CD8-positive, alpha-beta memory T cell (primary cell): ENCODE measurements at regions not wholly inside any gene's neighbourhood (a gene's known extent, or its start where the extent isn't known, plus 50 kb on each side); places are given as distances from the start of the nearest gene placed in this dataset.
"Not testable (repeated sequence)": the region's sequence is repeated elsewhere in the genome, so short reads cannot be mapped to it uniquely, and the experiment has no call there.

Experiments used
- CTCF ChIA-PET: fragments of 350-600 bp; sonication (Branson Sonifier 250); formaldehyde crosslinking; loops from one replicate; lab custom pipeline; 2021; ENCODE audit warnings: antibody characterized with exemption; lab: Charles Lee
- POLR2A ChIA-PET: fragments of 350-600 bp; sonication (Branson Sonifier 250); formaldehyde crosslinking; loops from one replicate; lab custom pipeline; 2021; ENCODE audit warnings: antibody characterized with exemption; lab: Charles Lee
- DNase-seq, 5 donors: peaks; one replicate each; pipeline versions ENCODE4 v3.0.0 to v3.0.0-alpha.2; 2020 to 2022; ENCODE audit warnings: mixed read lengths in 1 of 5
- H3K27ac ChIP-seq: one replicate; pipeline ENCODE4 v1.7.0; 2013; ENCODE audit warnings: low read depth, mild to moderate bottlenecking, low read length, moderate library complexity
- H3K27me3 ChIP-seq: 2 replicates; pipeline ENCODE4 v1.7.0; 2013; ENCODE audit warnings: low read length, mild to moderate bottlenecking; ENCODE audit not compliant: insufficient read depth, poor library complexity, severe bottlenecking
- H3K36me3 ChIP-seq: 2 replicates; pipeline ENCODE4 v1.7.0; 2013; ENCODE audit warnings: mild to moderate bottlenecking, low read length, moderate library complexity; ENCODE audit not compliant: insufficient read depth
- H3K4me1 ChIP-seq: 2 replicates; pipeline ENCODE4 v1.7.0; 2013; ENCODE audit warnings: mild to moderate bottlenecking, low read length, moderate library complexity; ENCODE audit not compliant: insufficient read depth
- H3K4me3 ChIP-seq: 2 replicates; pipeline ENCODE4 v1.7.0; 2013; ENCODE audit warnings: mild to moderate bottlenecking, low read length
- H3K9me3 ChIP-seq: 2 replicates; pipeline ENCODE4 v1.7.0; 2013; ENCODE audit warnings: mild to moderate bottlenecking, low read length
- H3K27ac Mint-ChIP-seq, 8 donors: one replicate each; pipeline ENCODE4 v1.8.0; 2020 to 2021; ENCODE audit warnings: mixed read lengths in 8 of 8, mild to moderate bottlenecking in 6 of 8, inconsistent platforms in 3 of 8, moderate library complexity in 3 of 8
- H3K27me3 Mint-ChIP-seq, 2 donors: one replicate each; pipeline ENCODE4 v1.8.0; 2020 to 2021; ENCODE audit warnings: mixed read lengths in 2 of 2, mild to moderate bottlenecking in 1 of 2, moderate library complexity in 1 of 2
- H3K36me3 Mint-ChIP-seq, 3 donors: one replicate each; pipeline ENCODE4 v1.8.0; 2020 to 2021; ENCODE audit warnings: mixed read lengths in 3 of 3, inconsistent platforms in 1 of 3, mild to moderate bottlenecking in 1 of 3
- H3K4me1 Mint-ChIP-seq, 3 donors: one replicate each; pipeline ENCODE4 v1.8.0; 2020 to 2021; ENCODE audit warnings: mixed read lengths in 3 of 3, inconsistent platforms in 1 of 3, mild to moderate bottlenecking in 1 of 3
- H3K4me3 Mint-ChIP-seq, 7 donors: one replicate each; pipeline ENCODE4 v1.8.0; 2020 to 2021; ENCODE audit warnings: mixed read lengths in 7 of 7, mild to moderate bottlenecking in 6 of 7, moderate library complexity in 4 of 7, inconsistent platforms in 2 of 7
- H3K9me3 Mint-ChIP-seq, 5 donors: one replicate each; pipeline ENCODE4 v1.8.0; 2020 to 2022; ENCODE audit warnings: mixed read lengths in 5 of 5, mild to moderate bottlenecking in 3 of 5, moderate library complexity in 2 of 5, inconsistent platforms in 1 of 5

DNA sequence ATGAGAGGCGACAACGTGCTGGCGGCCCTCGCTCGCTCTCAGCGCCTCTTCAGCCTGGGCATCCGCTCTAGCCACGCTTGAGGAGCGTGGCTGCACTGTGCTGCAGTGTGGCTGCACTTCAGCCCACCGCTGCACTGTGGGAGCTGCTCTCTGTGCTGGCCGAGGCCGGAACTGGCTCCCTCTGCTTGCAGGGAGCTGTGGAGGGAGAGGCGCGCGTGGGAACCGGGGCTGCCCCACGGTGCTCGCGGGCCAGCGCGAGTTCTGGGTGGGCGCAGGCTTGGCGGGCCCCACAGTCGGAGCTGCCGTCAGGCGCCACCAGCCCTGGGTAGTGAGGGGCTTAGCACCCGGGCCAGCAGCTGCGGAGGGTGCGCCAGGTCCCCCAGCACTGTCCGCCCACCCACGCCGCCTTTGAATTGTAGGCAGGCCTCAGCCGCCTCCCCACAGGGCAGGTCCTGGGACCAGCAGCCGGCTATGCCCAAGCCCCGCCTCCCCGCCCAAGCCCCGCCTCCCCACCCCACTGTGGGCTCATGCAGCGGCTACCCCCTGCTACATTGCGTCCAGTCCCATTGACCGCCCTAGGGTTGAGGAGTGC, 974.2 kb downstream of the FSCB start:
- H3K27me3 ChIP-seq = no peaks in the 10 kb centered on the region
- no peaks in the 10 kb centered on the region for H3K36me3 ChIP-seq
- no peaks in the 10 kb centered on the region for H3K27me3 Mint-ChIP-seq
- no peak for DNase-seq
- peaks cover 9 to 27% (median 16%) of the 10 kb centered on the region in 5 donors for H3K9me3 Mint-ChIP-seq
- H3K4me3 ChIP-seq = no peak overlapping the region
- H3K27ac Mint-ChIP-seq = no peak overlapping the region
- H3K9me3 ChIP-seq = no peaks in the 10 kb centered on the region
- H3K4me1 Mint-ChIP-seq = no peaks in the 10 kb centered on the region
- H3K36me3 Mint-ChIP-seq = no peaks in the 10 kb centered on the region
- H3K27ac ChIP-seq = no peak overlapping the region
- H3K4me3 Mint-ChIP-seq = no peak overlapping the region
- POLR2A ChIA-PET = no interaction called here
- no peaks in the 10 kb centered on the region for H3K4me1 ChIP-seq
- CTCF ChIA-PET = no interaction called here

DNA sequence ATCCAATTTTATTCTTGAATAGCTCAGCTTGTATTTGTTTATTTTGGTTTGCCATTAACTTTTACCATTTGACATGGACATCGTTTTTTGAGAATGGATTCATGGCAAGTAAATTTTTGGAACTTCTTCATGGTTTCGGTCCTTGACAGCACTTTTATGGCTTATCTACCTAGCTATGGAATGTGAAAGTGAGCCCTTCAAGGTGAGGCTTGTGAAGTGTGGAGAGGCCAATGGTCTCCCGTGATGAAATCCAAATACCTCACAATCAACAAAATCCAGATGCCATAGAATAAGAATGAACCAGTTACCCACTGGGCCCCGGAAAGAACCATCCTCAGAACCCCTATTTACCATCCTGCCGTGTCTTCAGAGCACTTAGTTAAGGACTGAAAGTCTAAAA, 978.8 kb downstream of the FSCB start:
- no peaks in the 10 kb centered on the region for H3K36me3 ChIP-seq
- Mint-ChIP-seq H3K4me1 (no peaks in the 10 kb centered on the region), H3K9me3 (peaks cover 2 to 15% (median 5%) of the 10 kb centered on the region in 5 donors), H3K27me3 (no peaks in the 10 kb centered on the region), H3K27ac (no peak overlapping the region), H3K4me3 (no peak overlapping the region), H3K36me3 (no peaks in the 10 kb centered on the region)
- ChIA-PET POLR2A (no interaction called here), CTCF (no interaction called here)
- no peaks in the 10 kb centered on the region for H3K4me1 ChIP-seq
- DNase-seq = no peak
- H3K27ac ChIP-seq = no peak overlapping the region
- no peak overlapping the region for H3K4me3 ChIP-seq
- H3K27me3 ChIP-seq = no peaks in the 10 kb centered on the region
- H3K9me3 ChIP-seq = no peaks in the 10 kb centered on the region

DNA sequence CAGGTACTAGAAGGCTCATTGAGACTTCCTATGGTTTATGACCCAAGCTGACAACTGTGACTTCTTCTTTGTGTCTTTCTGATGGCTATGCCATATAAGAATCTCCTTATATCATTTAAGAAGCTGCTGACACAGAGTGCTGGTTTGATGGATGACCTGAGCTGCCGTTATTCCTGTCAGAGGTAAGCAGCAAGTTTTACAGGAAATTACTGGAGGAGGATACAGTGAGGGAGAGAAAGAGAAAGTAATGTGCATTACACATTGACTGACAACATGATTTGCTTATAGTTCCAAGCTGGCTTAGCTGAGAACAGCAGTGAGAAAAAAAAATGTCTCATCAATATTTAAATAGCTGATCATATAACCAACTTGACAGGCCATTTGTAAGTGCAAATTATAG, 981.4 kb downstream of the FSCB start:
- H3K9me3 Mint-ChIP-seq = peaks cover 2 to 12% (median 3%) of the 10 kb centered on the region in 5 donors
- no peaks in the 10 kb centered on the region for H3K36me3 Mint-ChIP-seq
- H3K27me3 Mint-ChIP-seq = no peaks in the 10 kb centered on the region
- no peaks in the 10 kb centered on the region for H3K9me3 ChIP-seq
- H3K4me3 ChIP-seq = no peak overlapping the region
- no peaks in the 10 kb centered on the region for H3K4me1 ChIP-seq
- POLR2A ChIA-PET = no interaction called here
- H3K27ac Mint-ChIP-seq = no peak overlapping the region
- CTCF ChIA-PET = no interaction called here
- DNase-seq = no peak
- no peak overlapping the region for H3K27ac ChIP-seq
- no peaks in the 10 kb centered on the region for H3K27me3 ChIP-seq
- no peaks in the 10 kb centered on the region for H3K4me1 Mint-ChIP-seq
- H3K4me3 Mint-ChIP-seq = no peak overlapping the region
- H3K36me3 ChIP-seq = no peaks in the 10 kb centered on the region

DNA sequence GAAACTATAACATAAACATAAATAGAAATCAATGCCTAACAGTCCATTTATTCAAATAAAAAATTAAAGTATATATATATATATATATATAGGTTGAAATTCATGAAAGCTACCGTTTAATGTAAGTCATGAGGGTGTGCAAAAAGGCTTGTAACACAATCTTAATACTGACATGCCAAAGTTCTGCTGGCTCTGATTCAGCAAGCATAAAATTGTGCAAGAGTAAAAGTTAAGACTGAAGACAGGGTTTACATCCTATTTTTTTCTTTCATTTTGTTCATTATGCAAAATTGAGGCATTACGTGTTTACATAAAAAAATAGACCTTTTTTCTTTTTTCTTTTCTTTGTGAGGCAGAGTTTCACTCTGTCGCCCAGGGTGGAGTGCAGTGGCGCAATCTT, 984.2 kb downstream of the FSCB start:
- Histone ChIP-seq H3K4me3 (no peak overlapping the region), H3K4me1 (no peaks in the 10 kb centered on the region), H3K27ac (no peak overlapping the region), H3K27me3 (no peaks in the 10 kb centered on the region), H3K9me3 (peaks cover 4% of the 10 kb centered on the region), H3K36me3 (no peaks in the 10 kb centered on the region)
- ChIA-PET CTCF (no interaction called here), POLR2A (no interaction called here)
- no peaks in the 10 kb centered on the region for H3K27me3 Mint-ChIP-seq
- no peak for DNase-seq
- no peak overlapping the region for H3K27ac Mint-ChIP-seq
- no peaks in the 10 kb centered on the region for H3K36me3 Mint-ChIP-seq
- H3K9me3 Mint-ChIP-seq = peaks cover 5 to 24% (median 11%) of the 10 kb centered on the region in 5 donors
- no peak overlapping the region for H3K4me3 Mint-ChIP-seq
- no peaks in the 10 kb centered on the region for H3K4me1 Mint-ChIP-seq

DNA sequence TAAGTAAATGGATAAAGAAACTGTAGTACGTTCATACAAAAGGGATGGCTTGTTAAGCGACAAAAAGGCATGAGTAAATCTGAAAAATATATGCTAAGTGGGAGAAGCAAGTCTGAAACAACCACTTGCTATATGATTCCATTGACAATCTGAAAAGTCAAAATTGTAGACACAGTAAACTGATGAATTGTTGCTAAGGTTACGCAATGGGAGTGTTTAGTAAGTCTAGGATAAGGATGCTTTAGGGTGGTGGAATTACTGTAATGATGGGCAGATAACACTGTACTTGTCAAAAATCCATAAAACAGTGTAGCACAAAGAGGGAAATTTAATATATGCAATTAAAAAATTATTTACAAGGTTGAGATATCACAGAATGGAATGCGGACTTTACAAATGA, 984.9 kb downstream of the FSCB start:
- Histone ChIP-seq H3K4me3 (no peak overlapping the region), H3K27me3 (no peaks in the 10 kb centered on the region), H3K9me3 (peaks cover 4% of the 10 kb centered on the region), H3K27ac (no peak overlapping the region), H3K36me3 (no peaks in the 10 kb centered on the region), H3K4me1 (no peaks in the 10 kb centered on the region)
- Mint-ChIP-seq H3K4me1 (no peaks in the 10 kb centered on the region), H3K9me3 (peaks cover 6 to 30% (median 11%) of the 10 kb centered on the region in 5 donors), H3K27me3 (no peaks in the 10 kb centered on the region), H3K36me3 (no peaks in the 10 kb centered on the region), H3K4me3 (no peak overlapping the region), H3K27ac (no peak overlapping the region)
- POLR2A ChIA-PET = no interaction called here
- CTCF ChIA-PET = no interaction called here
- no peak for DNase-seq

DNA sequence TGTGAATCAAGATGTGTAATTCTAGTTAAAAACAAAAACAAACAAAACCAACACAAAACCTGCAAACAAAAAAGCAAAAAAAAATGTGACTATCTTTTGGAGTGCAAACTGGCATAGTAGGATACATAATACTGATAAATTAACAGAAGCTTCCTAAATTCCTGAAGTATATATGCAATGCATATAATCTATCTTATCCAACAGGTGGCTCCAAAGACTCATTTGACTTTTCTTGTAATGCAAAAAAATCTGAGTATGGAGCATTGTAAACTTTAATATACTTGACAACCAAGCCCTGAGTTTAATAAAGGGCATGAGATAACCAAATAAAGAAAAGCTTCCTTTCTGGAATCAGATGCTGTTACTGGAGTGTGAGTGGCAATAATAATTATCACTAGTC, 1003.6 kb downstream of the FSCB start:
- no peaks in the 10 kb centered on the region for H3K27me3 Mint-ChIP-seq
- POLR2A ChIA-PET = interaction anchor here (0.6 kb wide), 1 partner anchor 1208 kb away, joined by 3 read pairs; no protein-coding TSS in a partner anchor

DNA sequence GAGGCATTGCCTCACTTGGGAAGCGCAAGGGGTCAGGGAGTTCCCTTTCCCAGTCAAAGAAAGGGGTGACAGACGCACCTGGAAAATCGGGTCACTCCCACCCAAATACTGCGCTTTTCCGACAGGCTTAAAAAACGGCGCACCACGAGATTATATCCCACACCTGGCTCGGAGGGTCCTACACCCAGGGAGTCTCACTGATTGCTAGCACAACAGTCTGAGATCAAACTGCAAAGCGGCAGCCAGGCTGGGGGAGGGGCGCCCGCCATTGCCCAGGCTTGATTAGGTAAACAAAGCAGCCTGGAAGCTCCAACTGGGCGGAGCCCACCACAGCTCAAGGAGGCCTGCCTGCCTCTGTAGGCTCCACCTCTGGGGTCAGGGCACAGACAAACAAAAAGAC, 1014.7 kb downstream of the FSCB start:
- H3K9me3 ChIP-seq, H3K27ac Mint-ChIP-seq, H3K36me3 ChIP-seq, CTCF ChIA-PET, H3K27me3 ChIP-seq, DNase-seq, H3K4me1 Mint-ChIP-seq, POLR2A ChIA-PET, H3K27me3 Mint-ChIP-seq, H3K4me3 ChIP-seq, H3K27ac ChIP-seq, H3K36me3 Mint-ChIP-seq, H3K4me1 ChIP-seq, H3K9me3 Mint-ChIP-seq, H3K4me3 Mint-ChIP-seq: not testable (repeated sequence)

More for the DNA sequence above, 1003.6 kb downstream of the FSCB start:
- Histone ChIP-seq H3K27me3 (no peaks in the 10 kb centered on the region), H3K36me3 (no peaks in the 10 kb centered on the region), H3K4me3 (no peak overlapping the region), H3K9me3 (no peaks in the 10 kb centered on the region), H3K27ac (no peak overlapping the region), H3K4me1 (no peaks in the 10 kb centered on the region)
- Mint-ChIP-seq H3K27ac (no peak overlapping the region), H3K9me3 (peaks cover under 1 to 12% (median 11%) of the 10 kb centered on the region in 5 donors), H3K4me3 (no peak overlapping the region), H3K4me1 (no peaks in the 10 kb centered on the region), H3K36me3 (no peaks in the 10 kb centered on the region)
- DNase-seq = no peak
- CTCF ChIA-PET = no interaction called here

DNA sequence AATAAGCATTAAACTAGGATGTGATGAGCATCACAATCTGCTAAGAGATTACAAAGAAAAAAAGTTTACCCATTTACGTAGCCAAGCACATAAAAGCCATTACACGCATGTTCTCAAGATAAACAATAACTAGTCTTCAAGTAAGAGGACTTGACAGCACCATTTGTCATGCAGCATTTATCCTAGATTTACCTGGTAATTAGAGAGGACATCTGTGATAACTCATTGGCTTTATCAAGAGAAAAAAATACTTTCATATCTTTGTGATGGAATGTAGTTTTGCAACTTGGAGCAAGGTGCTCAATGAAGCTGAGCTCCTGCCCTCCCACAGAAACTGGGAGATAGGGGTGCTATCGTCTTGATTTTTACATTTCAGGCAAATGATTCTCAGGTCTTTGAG, 1023.7 kb downstream of the FSCB start:
- no peak for DNase-seq
- no peaks in the 10 kb centered on the region for H3K36me3 Mint-ChIP-seq
- H3K9me3 ChIP-seq = no peaks in the 10 kb centered on the region
- no peaks in the 10 kb centered on the region for H3K27me3 Mint-ChIP-seq
- H3K4me1 Mint-ChIP-seq = no peaks in the 10 kb centered on the region
- no peaks in the 10 kb centered on the region for H3K27me3 ChIP-seq
- no peak overlapping the region for H3K4me3 ChIP-seq
- ChIA-PET POLR2A (no interaction called here), CTCF (no interaction called here)
- no peaks in the 10 kb centered on the region for H3K4me1 ChIP-seq
- H3K4me3 Mint-ChIP-seq = no peak overlapping the region
- peaks cover 5 to 20% (median 7%) of the 10 kb centered on the region in 5 donors for H3K9me3 Mint-ChIP-seq
- H3K27ac ChIP-seq = no peak overlapping the region
- H3K27ac Mint-ChIP-seq = no peak overlapping the region
- no peaks in the 10 kb centered on the region for H3K36me3 ChIP-seq
